ENCODE measurements at regions not wholly inside any gene's neighbourhood (a gene's known extent, or its start where the extent isn't known, plus 50 kb on each side); places are given as distances from the start of the nearest gene placed in this dataset.

GRCh38 chr9:85137696-85138095, 468.2 kb downstream of the NTRK2 start:
- Histone ChIP-seq H3K36me3 (ENCODE audit: control insufficient read depth in 2 of 2, insufficient read depth in 1 of 2, low read length in 2 of 2) (no peaks in the 10 kb centered on the region), H3K27ac (ENCODE audit: extremely low read depth, low read depth, low read length) (no peak overlapping the region), H3K4me3 (ENCODE audit: low read depth, low read length) (no peak overlapping the region), H3K4me1 (ENCODE audit: control insufficient read depth, insufficient read depth, low read length) (no peaks in the 10 kb centered on the region), H3K9me3 (ENCODE audit: control insufficient read depth, insufficient read depth, low read depth, low read length) (no peaks in the 10 kb centered on the region)
- POLR2A ChIA-PET = interaction anchor here (0.7 kb wide), 1 partner anchor 9 kb away, joined by 10 read pairs; no protein-coding TSS in a partner anchor
- TF ChIP-seq ZNF654 (tag by site-specific recombination; IDR thresholded peaks at IDR 0.05; ENCODE audit: low read depth) (no peak), ZNF792 (tag by site-specific recombination; IDR thresholded peaks at IDR 0.05) (no peak), ZSCAN18 (tag by site-specific recombination; IDR thresholded peaks at IDR 0.05) (no peak), BCL6B (tag by site-specific recombination; IDR thresholded peaks at IDR 0.05) (no peak), ZNF174 (tag by site-specific recombination; IDR thresholded peaks at IDR 0.05) (no peak), ZBTB10 (tag by site-specific recombination; IDR thresholded peaks at IDR 0.05) (no peak), ZNF335 (tag by site-specific recombination; conservative IDR thresholded peaks at IDR 0.05) (no peak), ZNF629 (tag by site-specific recombination; IDR thresholded peaks at IDR 0.05) (no peak), ZSCAN23 (tag by site-specific recombination; IDR thresholded peaks at IDR 0.05) (no peak), TCF7L2 (IDR thresholded peaks at IDR 0.05; ENCODE audit: borderline replicate concordance, low read depth, low read length) (no peak), ZNF670 (tag by site-specific recombination; IDR thresholded peaks at IDR 0.05; ENCODE audit: low read depth) (no peak), ZNF404 (tag by site-specific recombination; IDR thresholded peaks at IDR 0.05) (no peak), MYNN (tag by site-specific recombination; IDR thresholded peaks at IDR 0.05; ENCODE audit: borderline replicate concordance) (no peak), TRIM28 (IDR thresholded peaks at IDR 0.05; ENCODE audit: borderline replicate concordance, low read length) (no peak), ZNF221 (tag by site-specific recombination; IDR thresholded peaks at IDR 0.05; ENCODE audit: borderline replicate concordance) (no peak), ZNF280C (tag by site-specific recombination; IDR thresholded peaks at IDR 0.05) (no peak), ZNF555 (tag by site-specific recombination; conservative IDR thresholded peaks at IDR 0.05) (no peak)
- CTCF ChIA-PET = interaction anchor here (0.6 to 1.1 kb wide), 3 partner anchors 14 to 740 kb away, joined by 3 to 4 read pairs (median 3); no protein-coding TSS in a partner anchor

GRCh38 chr9:85136987-85137386, 467.5 kb downstream of the NTRK2 start:
- ChIA-PET POLR2A (no interaction called here), CTCF (interaction anchor here (0.6 to 1.1 kb wide), 2 partner anchors 13 to 740 kb away, joined by 3 to 4 read pairs; no protein-coding TSS in a partner anchor)
- Histone ChIP-seq H3K27ac (ENCODE audit: extremely low read depth, low read depth, low read length) (no peak overlapping the region), H3K36me3 (ENCODE audit: control insufficient read depth in 2 of 2, insufficient read depth in 1 of 2, low read length in 2 of 2) (no peaks in the 10 kb centered on the region), H3K4me1 (ENCODE audit: control insufficient read depth, insufficient read depth, low read length) (no peaks in the 10 kb centered on the region), H3K4me3 (ENCODE audit: low read depth, low read length) (no peak overlapping the region), H3K9me3 (ENCODE audit: control insufficient read depth, insufficient read depth, low read depth, low read length) (no peaks in the 10 kb centered on the region)
- TF ChIP-seq ZNF830 (tag by site-specific recombination; IDR thresholded peaks at IDR 0.05; ENCODE audit: low read depth) = no peak
- TF ChIP-seq MYNN (tag by site-specific recombination; IDR thresholded peaks at IDR 0.05; ENCODE audit: borderline replicate concordance) = no peak
- TF ChIP-seq ZNF792 (tag by site-specific recombination; IDR thresholded peaks at IDR 0.05) = no peak
- no peak for TF ChIP-seq ZNF558 (tag by site-specific recombination; IDR thresholded peaks at IDR 0.05)
- TF ChIP-seq KLF1 (tag by site-specific recombination; IDR thresholded peaks at IDR 0.05) = no peak
- no peak for TF ChIP-seq ZNF214 (tag by site-specific recombination; IDR thresholded peaks at IDR 0.05; ENCODE audit: borderline replicate concordance)
- no peak for TF ChIP-seq ZFP69B (tag by site-specific recombination; IDR thresholded peaks at IDR 0.05)
- TF ChIP-seq ZNF148 (tag by site-specific recombination; IDR thresholded peaks at IDR 0.05; ENCODE audit: borderline replicate concordance) = no peak
